IMR-90 (cell line): ENCODE measurements at regions not wholly inside any gene's neighbourhood (a gene's known extent, or its start where the extent isn't known, plus 50 kb on each side); places are given as distances from the start of the nearest gene placed in this dataset.

Experiments used
- ATAC-seq: fragments of 200-7000 bp; cut with Tn5 transposase; 2 replicates; pipeline ENCODE4 v1.9.1; 2020; ENCODE audit warnings: low read depth, mild to moderate bottlenecking, moderate library complexity
- BruUV-seq: library from RNA; stranded (reverse); fragments of 400-500 nt; replicated peaks from 2 replicates; lab custom pipeline; 2021; lab: Mats Ljungman, UMichigan
- CTCF ChIA-PET: fragments of 300-600 bp; formaldehyde crosslinking; extraction: SDS; loops from one replicate; lab custom pipeline; 2021; ENCODE audit warnings: antibody characterized with exemption; lab: Yijun Ruan, JAX
- POLR2A ChIA-PET: fragments of 300-600 bp; sonication (Branson Sonifier 250); formaldehyde crosslinking; loops from one replicate; lab custom pipeline; 2022; ENCODE audit warnings: antibody characterized with exemption; ENCODE audit not compliant: unreplicated experiment; lab: Charles Lee
- DNase-seq: peaks from one replicate; pipeline ENCODE4 v3.0.0; 2013
- H2AFZ ChIP-seq: replicated peaks from 2 replicates; pipeline ENCODE3; 2013; ENCODE audit warnings: low read length, mild to moderate bottlenecking; ENCODE audit not compliant: poor library complexity
- H2AK5ac ChIP-seq: 2 replicates; pipeline ENCODE4 v1.6.1; 2013; ENCODE audit warnings: low read depth, low read length, inconsistent platforms
- H2AK9ac ChIP-seq: replicated peaks from 2 replicates; pipeline ENCODE3; 2013; ENCODE audit warnings: mild to moderate bottlenecking, low read depth, low read length, moderate library complexity; ENCODE audit not compliant: poor library complexity
- H2BK120ac ChIP-seq: 2 replicates; pipeline ENCODE4 v1.6.1; 2013; ENCODE audit warnings: low read depth, low read length, inconsistent platforms
- H2BK15ac ChIP-seq: 3 replicates; pipeline ENCODE4 v1.6.1; 2013; ENCODE audit warnings: low read depth, low read length, inconsistent platforms
- H2BK20ac ChIP-seq: 2 replicates; pipeline ENCODE4 v1.6.1; 2013; ENCODE audit warnings: low read depth, mild to moderate bottlenecking, inconsistent platforms, low read length, moderate library complexity
- H2BK5ac ChIP-seq: 2 replicates; pipeline ENCODE4 v1.6.1; 2013; ENCODE audit warnings: mild to moderate bottlenecking, low read depth, low read length, inconsistent platforms; ENCODE audit not compliant: poor library complexity, severe bottlenecking
- H3K14ac ChIP-seq: replicated peaks from 2 replicates; pipeline ENCODE4 v1.6.1; 2013; ENCODE audit warnings: low read depth, low read length, inconsistent platforms
- H3K18ac ChIP-seq: 2 replicates; pipeline ENCODE4 v1.6.1; 2013; ENCODE audit warnings: low read depth, low read length, control low read depth
- H3K23ac ChIP-seq: 2 replicates; pipeline ENCODE4 v1.6.1; 2013; ENCODE audit warnings: low read depth, low read length, inconsistent platforms
- H3K27ac ChIP-seq: 2 replicates; pipeline ENCODE4 v1.5.1; 2013; ENCODE audit warnings: mild to moderate bottlenecking, control low read depth, low read length; ENCODE audit not compliant: insufficient read depth
- H3K27me3 ChIP-seq: 2 replicates; pipeline ENCODE4 v1.6.1; 2013; ENCODE audit warnings: low read length; ENCODE audit not compliant: control insufficient read depth, insufficient read depth
- H3K36me3 ChIP-seq: 2 replicates; pipeline ENCODE4 v1.6.1; 2013; ENCODE audit warnings: low read length, mixed read lengths; ENCODE audit not compliant: control insufficient read depth, insufficient read depth
- H3K4ac ChIP-seq: 2 replicates; pipeline ENCODE4 v1.6.1; 2013; ENCODE audit warnings: low read depth, low read length, inconsistent platforms
- H3K4me1 ChIP-seq: 2 replicates; pipeline ENCODE4 v1.6.1; 2013; ENCODE audit warnings: low read length, mixed read lengths; ENCODE audit not compliant: control insufficient read depth, insufficient read depth
- H3K4me2 ChIP-seq: 2 replicates; pipeline ENCODE4 v1.6.1; 2013; ENCODE audit warnings: low read depth, mild to moderate bottlenecking, control low read depth, low read length, moderate library complexity
- H3K4me3 ChIP-seq: 2 replicates; pipeline ENCODE4 v1.5.1; 2013; ENCODE audit warnings: low read depth, mild to moderate bottlenecking, control low read depth, low read length, moderate library complexity; ENCODE audit not compliant: insufficient read depth
- H3K56ac ChIP-seq: 2 replicates; pipeline ENCODE4 v1.6.1; 2013; ENCODE audit warnings: low read length, inconsistent platforms; ENCODE audit not compliant: insufficient read depth; ENCODE audit errors: extremely low read depth
- H3K79me1 ChIP-seq, 2 experiments: 2 replicates each; pipeline ENCODE4 v1.6.1; 2013; ENCODE audit warnings: low read length in 2 of 2, inconsistent platforms in 1 of 2, low read depth in 1 of 2
- H3K9ac ChIP-seq: 2 replicates; pipeline ENCODE4 v1.6.1; 2013; ENCODE audit warnings: low read depth, low read length, control low read depth
- H3K9me1 ChIP-seq: 2 replicates; pipeline ENCODE4 v1.6.1; 2013; ENCODE audit warnings: low read length, inconsistent platforms; ENCODE audit not compliant: insufficient read depth
- H3K9me3 ChIP-seq: 2 replicates; pipeline ENCODE4 v1.6.1; 2013; ENCODE audit warnings: low read length; ENCODE audit not compliant: control insufficient read depth, insufficient read depth
- H4K20me1 ChIP-seq: 2 replicates; pipeline ENCODE4 v1.6.1; 2013; ENCODE audit warnings: low read length, inconsistent platforms; ENCODE audit not compliant: insufficient read depth
- H4K5ac ChIP-seq: 2 replicates; pipeline ENCODE4 v1.6.1; 2013; ENCODE audit warnings: mild to moderate bottlenecking, low read depth, low read length, control low read depth
- H4K8ac ChIP-seq, 2 experiments: 2 replicates each; pipeline ENCODE4 v1.6.1; 2013; ENCODE audit warnings: low read depth in 2 of 2, low read length in 2 of 2, control low read depth in 1 of 2, inconsistent platforms in 1 of 2
- H4K91ac ChIP-seq: 2 replicates; pipeline ENCODE4 v1.6.1; 2013; ENCODE audit warnings: low read depth, low read length, inconsistent platforms; ENCODE audit not compliant: insufficient read depth
- BHLHE40 ChIP-seq: fragments of 150-350 bp; IDR thresholded peaks from 2 replicates; pipeline ENCODE4 v1.6.1; 2016; ENCODE audit warnings: mild to moderate bottlenecking, low read depth, low read length
- CEBPB ChIP-seq: IDR thresholded peaks from 2 replicates; pipeline ENCODE4 v1.6.1; 2012; ENCODE audit warnings: low read depth, low read length, improper control_type of control experiment
- CTCF ChIP-seq: conservative IDR thresholded peaks from 2 replicates; pipeline ENCODE4 v1.5.1; 2012; ENCODE audit warnings: mild to moderate bottlenecking, low read depth, low read length, improper control_type of control experiment
- ELK1 ChIP-seq: fragments of 150-350 bp; IDR thresholded peaks from 2 replicates; pipeline ENCODE4 v1.6.1; 2016; ENCODE audit warnings: low read depth, mild to moderate bottlenecking, low read length, moderate library complexity, borderline replicate concordance
- MAZ ChIP-seq: IDR thresholded peaks from 2 replicates; pipeline ENCODE4 v1.6.1; 2012; ENCODE audit warnings: low read depth, mild to moderate bottlenecking, low read length, improper control_type of control experiment, moderate library complexity, borderline replicate concordance
- MXI1 ChIP-seq: IDR thresholded peaks from 2 replicates; pipeline ENCODE4 v1.6.1; 2012; ENCODE audit warnings: low read depth, mild to moderate bottlenecking, low read length, moderate library complexity, borderline replicate concordance
- NFE2L2 ChIP-seq: fragments of 150-350 bp; IDR thresholded peaks from 2 replicates; pipeline ENCODE4 v1.6.1; 2016; ENCODE audit warnings: low read depth, mild to moderate bottlenecking, low read length
- POLR2A ChIP-seq: IDR thresholded peaks from 2 replicates; pipeline ENCODE4 v1.6.1; 2012; ENCODE audit warnings: mild to moderate bottlenecking, low read depth, low read length
- RAD21 ChIP-seq: IDR thresholded peaks from 2 replicates; pipeline ENCODE4 v1.6.1; 2012; ENCODE audit warnings: low read length, improper control_type of control experiment
- RCOR1 ChIP-seq: IDR thresholded peaks from 2 replicates; pipeline ENCODE4 v1.6.1; 2012; ENCODE audit warnings: mild to moderate bottlenecking, low read length, improper control_type of control experiment; ENCODE audit not compliant: insufficient replicate concordance
- USF2 ChIP-seq: fragments of 150-350 bp; IDR thresholded peaks from 2 replicates; pipeline ENCODE4 v1.6.1; 2017; ENCODE audit warnings: mild to moderate bottlenecking, antibody characterized with exemption, low read length, low read depth
- WGBS, 2 experiments: methylation state at CpG; one replicate each; pipeline versions ENCODE4 v1.1.5 to v1.1.7; 2013; ENCODE audit warnings: missing lambda C conversion rate in 2 of 2; ENCODE audit not compliant: insufficient read length in 1 of 2; ENCODE audit errors: extremely low coverage in 2 of 2; 5-methylcytosine and 5-hydroxymethylcytosine counted together
- dilution Hi-C: fragments of 300-500 bp; cut with HindIII; formaldehyde crosslinking; loops from one replicate; pipeline ENCODE4 v1.14.3; 2018; ENCODE audit warnings: low sequenced_read_pairs; ENCODE audit not compliant: unreplicated experiment
- in situ Hi-C: fragments of 300-500 bp; cut with MboI; formaldehyde crosslinking; loops from 3 replicates; pipeline ENCODE4 v1.14.3; 2019; ENCODE audit warnings: low sequenced_read_pairs, inconsistent platforms, mixed read lengths
- intact Hi-C: fragments of 100-400 bp; cut with micrococcal nuclease; formaldehyde crosslinking; loops from 2 replicates; pipeline ENCODE4 v1.10.0; 2022

GRCh38 chr5:152146566-152146965 is 221.9 kb upstream of the GLRA1 start:
- DNase-seq (no peak), ATAC-seq (no peak)
- Histone ChIP-seq H3K56ac (no peak overlapping the region), H2BK20ac (no peak overlapping the region), H4K91ac (no peak overlapping the region), H3K79me1 (no peaks in the 10 kb centered on the region), H3K18ac (no peak overlapping the region), H2AK5ac (no peak overlapping the region), H3K9me3 (no peaks in the 10 kb centered on the region), H3K9ac (no peak overlapping the region), H2AK9ac (no peak overlapping the region), H3K4me3 (no peak overlapping the region), H3K4ac (no peak overlapping the region), H3K27me3 (no peaks in the 10 kb centered on the region), H2BK15ac (no peak overlapping the region), H3K36me3 (no peaks in the 10 kb centered on the region), H4K5ac (no peak overlapping the region), H2AFZ (no peak overlapping the region), H3K4me2 (no peak overlapping the region), H2BK5ac (no peak overlapping the region), H3K4me1 (no peaks in the 10 kb centered on the region), H3K14ac (no peak overlapping the region), H4K8ac (no peak overlapping the region), H2BK120ac (no peak overlapping the region), H3K27ac (no peak overlapping the region), H3K23ac (no peak overlapping the region), H4K20me1 (no peaks in the 10 kb centered on the region), H3K9me1 (no peaks in the 10 kb centered on the region)
- 80% methylated on average over 1 of the region's 8 CpGs; no CpG with 5 or more reads in 1 of the 2 experiments for WGBS, 2 experiments
- POLR2A ChIA-PET = no interaction called here
- in situ Hi-C loops = no loop called here
- dilution Hi-C loops = no loop called here
- BruUV-seq = no TSS peak
- TF ChIP-seq CTCF = no peak
- no peak for TF ChIP-seq NFE2L2
- no peak for TF ChIP-seq RCOR1
- no peak for TF ChIP-seq MAZ
- no peak for TF ChIP-seq POLR2A
- TF ChIP-seq BHLHE40 = no peak
- TF ChIP-seq RAD21 = no peak
- no peak for TF ChIP-seq USF2
- TF ChIP-seq CEBPB = no peak
- TF ChIP-seq ELK1 = no peak
- no peak for TF ChIP-seq MXI1
- intact Hi-C loops = loop anchor here (10.0 kb wide), 1 partner anchor 1818 kb away; no protein-coding TSS in a partner anchor
- CTCF ChIA-PET = no interaction called here
